Endodermal cell (in vitro differentiated cells): ENCODE measurements at regions not wholly inside any gene's neighbourhood (a gene's known extent, or its start where the extent isn't known, plus 50 kb on each side); places are given as distances from the start of the nearest gene placed in this dataset.
"Not testable (repeated sequence)": the region's sequence is repeated elsewhere in the genome, so short reads cannot be mapped to it uniquely, and the experiment has no call there.

Source experiments
- DNase-seq: peaks from one replicate; pipeline ENCODE4 v3.0.0-alpha.2; 2017
- H3K27ac ChIP-seq: 2 replicates; pipeline ENCODE4 v1.5.1; 2013; ENCODE audit warnings: mild to moderate bottlenecking, low read depth, low read length, moderate library complexity
- H3K27me3 ChIP-seq: 2 replicates; pipeline ENCODE4 v1.6.1; 2013; ENCODE audit warnings: mild to moderate bottlenecking, low read length, moderate library complexity; ENCODE audit not compliant: insufficient read depth, control insufficient read depth, poor library complexity, severe bottlenecking
- H3K36me3 ChIP-seq: 2 replicates; pipeline ENCODE4 v1.7.0; 2013; ENCODE audit warnings: mild to moderate bottlenecking, low read length, moderate library complexity; ENCODE audit not compliant: control insufficient read depth, insufficient read depth
- H3K4me1 ChIP-seq: one replicate; pipeline ENCODE4 v1.7.0; 2013; ENCODE audit warnings: low read length; ENCODE audit not compliant: control insufficient read depth, insufficient read depth
- H3K4me3 ChIP-seq: 2 replicates; pipeline ENCODE4 v1.5.1; 2013; ENCODE audit warnings: mild to moderate bottlenecking, low read length, moderate library complexity
- H3K9ac ChIP-seq: 2 replicates; pipeline ENCODE4 v1.6.1; 2013; ENCODE audit warnings: mild to moderate bottlenecking, low read length, moderate library complexity; ENCODE audit not compliant: poor library complexity, severe bottlenecking; ENCODE audit errors: extremely low read depth
- H3K9me3 ChIP-seq: 2 replicates; pipeline ENCODE4 v1.6.1; 2013; ENCODE audit warnings: mild to moderate bottlenecking, low read length, moderate library complexity; ENCODE audit not compliant: control insufficient read depth
- H3K27ac Mint-ChIP-seq: 2 replicates; pipeline ENCODE4 v1.8.0; 2020; ENCODE audit warnings: mixed read lengths
- H3K27me3 Mint-ChIP-seq: 2 replicates; pipeline ENCODE4 v1.8.0; 2021; ENCODE audit warnings: mild to moderate bottlenecking, mixed read lengths; ENCODE audit not compliant: insufficient read depth
- H3K36me3 Mint-ChIP-seq: 2 replicates; pipeline ENCODE4 v1.8.0; 2020; ENCODE audit warnings: low read depth, mixed read lengths
- H3K4me1 Mint-ChIP-seq: 2 replicates; pipeline ENCODE4 v1.8.0; 2020; ENCODE audit warnings: mixed read lengths
- H3K4me3 Mint-ChIP-seq: 2 replicates; pipeline ENCODE4 v1.8.0; 2020; ENCODE audit warnings: mild to moderate bottlenecking, moderate library complexity, mixed read lengths
- H3K9me3 Mint-ChIP-seq: 2 replicates; pipeline ENCODE4 v1.8.0; 2020; ENCODE audit warnings: mild to moderate bottlenecking, mixed read lengths
- WGBS, 2 experiments: methylation state at CpG; one replicate each; pipeline versions ENCODE4 v1.1.5 to v1.1.7; 2013; ENCODE audit warnings: missing lambda C conversion rate in 2 of 2, mixed read lengths in 1 of 2; ENCODE audit not compliant: insufficient coverage in 1 of 2, insufficient read length in 1 of 2; 5-methylcytosine and 5-hydroxymethylcytosine counted together
- TF ChIP-seq, protein P1 (sequence below): fragments of 200-600 bp; sonication (generic); conservative IDR thresholded peaks from 2 replicates; pipeline ENCODE4 v1.5.0; 2021; ENCODE audit warnings: antibody characterized with exemption, mild to moderate bottlenecking

DNA sequence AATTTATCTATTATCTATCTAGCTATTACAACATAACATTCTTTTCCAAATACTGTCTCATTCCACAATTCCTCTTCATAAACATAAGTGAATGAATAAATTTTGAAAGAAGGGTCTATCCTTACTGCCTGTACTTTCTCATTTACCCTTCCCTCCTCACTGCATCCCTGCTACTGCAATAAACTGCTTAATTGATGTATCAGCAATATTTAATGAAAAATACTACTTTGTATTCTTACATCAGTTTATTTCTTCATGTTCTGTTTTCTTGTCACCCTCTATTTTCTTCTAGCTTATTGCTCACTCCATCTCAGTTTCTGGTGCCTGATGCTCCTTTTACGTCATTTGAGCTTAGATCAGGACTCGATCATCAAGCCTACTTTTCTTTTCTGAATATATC lies 695.7 kb upstream of the ATXN7L3B start:
- Histone ChIP-seq H3K27ac (no peak overlapping the region), H3K9ac (no peak overlapping the region), H3K9me3 (no peaks in the 10 kb centered on the region), H3K27me3 (no peaks in the 10 kb centered on the region), H3K4me1 (no peaks in the 10 kb centered on the region), H3K36me3 (no peaks in the 10 kb centered on the region), H3K4me3 (no peak overlapping the region)
- Mint-ChIP-seq H3K4me1 (peaks cover 4% of the 10 kb centered on the region), H3K9me3 (peaks cover 2% of the 10 kb centered on the region), H3K36me3 (no peaks in the 10 kb centered on the region), H3K4me3 (no peak overlapping the region), H3K27ac (no peak overlapping the region), H3K27me3 (no peaks in the 10 kb centered on the region)
- WGBS, 2 experiments: 92 to 100% methylated on average over 1 to 2 of the region's 2 CpGs
- TF ChIP-seq, protein P1, sequence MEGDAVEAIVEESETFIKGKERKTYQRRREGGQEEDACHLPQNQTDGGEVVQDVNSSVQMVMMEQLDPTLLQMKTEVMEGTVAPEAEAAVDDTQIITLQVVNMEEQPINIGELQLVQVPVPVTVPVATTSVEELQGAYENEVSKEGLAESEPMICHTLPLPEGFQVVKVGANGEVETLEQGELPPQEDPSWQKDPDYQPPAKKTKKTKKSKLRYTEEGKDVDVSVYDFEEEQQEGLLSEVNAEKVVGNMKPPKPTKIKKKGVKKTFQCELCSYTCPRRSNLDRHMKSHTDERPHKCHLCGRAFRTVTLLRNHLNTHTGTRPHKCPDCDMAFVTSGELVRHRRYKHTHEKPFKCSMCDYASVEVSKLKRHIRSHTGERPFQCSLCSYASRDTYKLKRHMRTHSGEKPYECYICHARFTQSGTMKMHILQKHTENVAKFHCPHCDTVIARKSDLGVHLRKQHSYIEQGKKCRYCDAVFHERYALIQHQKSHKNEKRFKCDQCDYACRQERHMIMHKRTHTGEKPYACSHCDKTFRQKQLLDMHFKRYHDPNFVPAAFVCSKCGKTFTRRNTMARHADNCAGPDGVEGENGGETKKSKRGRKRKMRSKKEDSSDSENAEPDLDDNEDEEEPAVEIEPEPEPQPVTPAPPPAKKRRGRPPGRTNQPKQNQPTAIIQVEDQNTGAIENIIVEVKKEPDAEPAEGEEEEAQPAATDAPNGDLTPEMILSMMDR: no peak
- no peak for DNase-seq

DNA sequence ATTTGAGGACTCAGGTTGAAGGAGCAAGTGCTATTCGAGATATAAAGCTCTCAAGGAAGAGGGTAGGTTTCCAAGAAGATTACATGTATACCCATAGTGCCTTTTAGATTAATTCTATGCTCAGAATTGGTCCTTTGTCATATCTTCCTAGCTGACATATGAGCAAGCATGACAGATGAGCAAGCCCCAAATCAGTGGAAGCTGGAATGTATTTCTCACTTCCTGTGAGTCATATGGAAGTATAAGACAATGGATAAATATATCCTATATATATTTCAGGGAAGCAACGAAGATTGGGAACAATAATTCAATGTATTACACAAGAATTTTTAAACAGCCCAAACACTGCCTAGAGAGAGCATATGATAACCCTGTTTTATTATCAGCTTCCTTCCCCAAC lies 674.1 kb upstream of the ATXN7L3B start:
- 78% methylated on average over 2 of the region's 2 CpGs; no CpG with 5 or more reads in 1 of the 2 experiments for WGBS, 2 experiments
- Histone ChIP-seq H3K27ac (no peak overlapping the region), H3K36me3 (no peaks in the 10 kb centered on the region), H3K4me3 (no peak overlapping the region), H3K27me3 (no peaks in the 10 kb centered on the region), H3K9ac (no peak overlapping the region), H3K9me3 (no peaks in the 10 kb centered on the region), H3K4me1 (no peaks in the 10 kb centered on the region)
- Mint-ChIP-seq H3K9me3 (peaks cover 2% of the 10 kb centered on the region), H3K4me3 (no peak overlapping the region), H3K36me3 (no peaks in the 10 kb centered on the region), H3K27ac (no peak overlapping the region), H3K4me1 (no peaks in the 10 kb centered on the region), H3K27me3 (no peaks in the 10 kb centered on the region)
- DNase-seq: no peak
- TF ChIP-seq, protein P1: no peak

DNA sequence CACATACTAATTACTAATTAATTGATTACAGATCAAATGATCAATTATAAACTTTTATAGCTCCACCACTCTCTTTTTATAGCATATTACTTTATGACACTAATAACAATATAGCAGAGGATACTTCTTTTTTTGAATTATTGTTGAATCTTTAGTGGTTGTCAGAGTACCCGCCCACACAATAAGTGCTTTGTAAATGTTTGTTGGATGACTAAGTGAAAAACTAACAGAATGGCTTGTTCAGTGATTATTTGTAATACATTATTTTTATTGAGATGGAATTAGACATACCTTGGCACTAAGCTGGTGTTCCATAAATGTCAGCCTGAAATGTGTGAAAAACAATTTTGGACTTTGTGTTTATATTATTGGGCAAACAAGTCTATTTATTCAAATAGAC lies 670.5 kb upstream of the ATXN7L3B start:
- Mint-ChIP-seq H3K36me3 (no peaks in the 10 kb centered on the region), H3K4me3 (no peak overlapping the region)

DNA sequence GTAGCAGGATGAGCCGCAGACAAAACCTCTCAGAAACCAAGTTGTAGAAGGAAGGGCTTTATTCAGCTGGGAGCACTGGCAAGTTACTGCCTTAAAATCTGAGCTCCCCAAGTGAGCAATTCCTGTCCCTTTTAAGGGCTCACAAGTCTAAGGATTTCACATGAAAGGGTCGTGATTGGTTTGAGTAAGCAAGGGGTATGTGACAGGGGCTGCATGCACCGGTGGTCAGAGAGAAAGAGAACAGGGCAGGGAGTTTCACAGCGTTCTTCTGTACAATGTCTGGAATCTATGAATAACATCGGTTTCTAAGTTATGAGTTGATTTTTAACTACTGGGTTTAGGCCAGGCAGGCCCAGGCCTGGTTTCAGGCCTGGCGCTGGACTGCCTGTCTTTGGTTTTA lies 660.3 kb upstream of the ATXN7L3B start:
- H3K9ac ChIP-seq, H3K4me3 Mint-ChIP-seq, H3K4me1 Mint-ChIP-seq, H3K4me1 ChIP-seq, H3K27ac Mint-ChIP-seq, H3K27me3 Mint-ChIP-seq, H3K9me3 ChIP-seq, H3K9me3 Mint-ChIP-seq, H3K36me3 ChIP-seq, H3K27ac ChIP-seq, H3K4me3 ChIP-seq, H3K27me3 ChIP-seq, DNase-seq, H3K36me3 Mint-ChIP-seq: not testable (repeated sequence)
- 94% methylated on average over 6 of the region's 6 CpGs; no CpG with 5 or more reads in 1 of the 2 experiments for WGBS, 2 experiments

More for the DNA sequence above, 670.5 kb upstream of the ATXN7L3B start:
- H3K27me3 Mint-ChIP-seq: no peaks in the 10 kb centered on the region
- TF ChIP-seq, protein P1: no peak
- Histone ChIP-seq H3K36me3 (no peaks in the 10 kb centered on the region), H3K4me1 (no peaks in the 10 kb centered on the region), H3K9ac (no peak overlapping the region), H3K27ac (no peak overlapping the region), H3K27me3 (no peaks in the 10 kb centered on the region), H3K4me3 (no peak overlapping the region), H3K9me3 (no peaks in the 10 kb centered on the region)
- H3K27ac Mint-ChIP-seq: no peak overlapping the region
- peaks cover 3% of the 10 kb centered on the region for H3K4me1 Mint-ChIP-seq
- H3K9me3 Mint-ChIP-seq: peaks cover 2% of the 10 kb centered on the region
- no peak for DNase-seq
- WGBS, 2 experiments: 95 to 100% methylated on average over 1 of the region's 1 CpG
